ENCODE measurements at regions not wholly inside any gene's neighbourhood (a gene's known extent, or its start where the extent isn't known, plus 50 kb on each side); places are given as distances from the start of the nearest gene placed in this dataset.

- no peak for TF ChIP-seq CTCF (optimal IDR thresholded peaks at IDR 0.05 in 1 of 3, IDR thresholded peaks at IDR 0.05 in 1 of 3, conservative IDR thresholded peaks at IDR 0.05 in 1 of 3; ENCODE audit: extremely low read depth in 1 of 3, insufficient read depth in 2 of 3, low read length in 3 of 3)
- TF ChIP-seq EZH2 (IDR thresholded peaks at IDR 0.05; ENCODE audit: low read length) = no peak
These were observed 127.4 kb upstream of the DST start for GRCh38 chr6:56770011-56770520.
